Mesenchymal stem cell (in vitro differentiated cells and primary cell): ENCODE measurements at regions not wholly inside any gene's neighbourhood (a gene's known extent, or its start where the extent isn't known, plus 50 kb on each side); places are given as distances from the start of the nearest gene placed in this dataset.

Experiments used
- DNase-seq: peaks from one replicate; pipeline ENCODE4 v3.0.0-alpha.2; 2013
- H2AFZ ChIP-seq: one replicate; pipeline ENCODE4 v1.6.1; 2013; ENCODE audit warnings: low read depth, mild to moderate bottlenecking, control low read depth, inconsistent platforms, low read length, moderate library complexity
- H2AK5ac ChIP-seq: 2 replicates; pipeline ENCODE4 v1.6.1; 2013; ENCODE audit warnings: low read length, moderate library complexity, mild to moderate bottlenecking, inconsistent platforms; ENCODE audit not compliant: severe bottlenecking
- H2BK120ac ChIP-seq: one replicate; pipeline ENCODE4 v1.6.1; 2013; ENCODE audit warnings: low read depth, mild to moderate bottlenecking, inconsistent platforms, low read length, moderate library complexity
- H2BK12ac ChIP-seq, 2 experiments: one replicate each; pipeline ENCODE4 v1.6.1; 2013; ENCODE audit warnings: inconsistent platforms in 2 of 2, low read length in 2 of 2, mild to moderate bottlenecking in 2 of 2, moderate library complexity in 2 of 2, control low read depth in 1 of 2
- H2BK15ac ChIP-seq: one replicate; pipeline ENCODE4 v1.6.1; 2013; ENCODE audit warnings: mild to moderate bottlenecking, low read depth, inconsistent platforms; ENCODE audit not compliant: poor library complexity, severe bottlenecking
- H2BK5ac ChIP-seq: 2 replicates; pipeline ENCODE4 v1.6.1; 2013; ENCODE audit warnings: low read depth, mild to moderate bottlenecking, low read length, control low read depth, inconsistent platforms; ENCODE audit not compliant: poor library complexity, severe bottlenecking
- H3K14ac ChIP-seq, 2 experiments: one replicate each; pipeline ENCODE4 v1.6.1; 2013; ENCODE audit warnings: inconsistent platforms in 2 of 2, low read length in 2 of 2, control low read depth in 1 of 2, mild to moderate bottlenecking in 1 of 2, moderate library complexity in 1 of 2
- H3K18ac ChIP-seq, 2 experiments: one replicate each; pipeline ENCODE4 v1.6.1; 2013; ENCODE audit warnings: inconsistent platforms in 2 of 2, low read length in 2 of 2, control low read depth in 1 of 2, low read depth in 1 of 2, mild to moderate bottlenecking in 1 of 2
- H3K23ac ChIP-seq, 2 experiments: one replicate each; pipeline ENCODE4 v1.6.1; 2013; ENCODE audit warnings: inconsistent platforms in 2 of 2, low read length in 2 of 2, mild to moderate bottlenecking in 2 of 2, moderate library complexity in 2 of 2, control low read depth in 1 of 2
- H3K27ac ChIP-seq: 2 replicates; pipeline ENCODE4 v1.5.1; 2013; ENCODE audit warnings: mild to moderate bottlenecking, moderate library complexity, low read length, control low read depth, inconsistent platforms; ENCODE audit not compliant: poor library complexity, severe bottlenecking
- H3K27me3 ChIP-seq, 2 experiments: 2 replicates each; pipeline versions ENCODE4 v1.6.1 to v1.7.0; 2013; ENCODE audit warnings: low read length in 2 of 2, mild to moderate bottlenecking in 2 of 2, moderate library complexity in 2 of 2, control low read depth in 1 of 2, inconsistent platforms in 1 of 2; ENCODE audit not compliant: control insufficient read depth in 1 of 2, insufficient read depth in 1 of 2
- H3K36me3 ChIP-seq, 2 experiments: 2 replicates each; pipeline versions ENCODE4 v1.6.1 to v1.7.0; 2013; ENCODE audit warnings: low read length in 2 of 2, control low read depth in 1 of 2, inconsistent platforms in 1 of 2, low read depth in 1 of 2, mild to moderate bottlenecking in 1 of 2; ENCODE audit not compliant: insufficient read depth in 2 of 2, control insufficient read depth in 1 of 2
- H3K4ac ChIP-seq, 2 experiments: one replicate each; pipeline ENCODE4 v1.6.1; 2013; ENCODE audit warnings: inconsistent platforms in 2 of 2, low read length in 2 of 2, mild to moderate bottlenecking in 2 of 2, moderate library complexity in 2 of 2, control low read depth in 1 of 2, low read depth in 1 of 2
- H3K4me1 ChIP-seq: 2 replicates; pipeline ENCODE4 v1.6.1; 2013; ENCODE audit warnings: low read depth, low read length, control low read depth; ENCODE audit not compliant: control insufficient read depth, insufficient read depth
- H3K4me2 ChIP-seq: 2 replicates; pipeline ENCODE4 v1.6.1; 2013; ENCODE audit warnings: low read length, mild to moderate bottlenecking, inconsistent platforms; ENCODE audit not compliant: poor library complexity, severe bottlenecking
- H3K4me3 ChIP-seq, 2 experiments: 2 replicates each; pipeline versions ENCODE4 v1.5.1 to v1.7.0; 2013; ENCODE audit warnings: low read length in 2 of 2, mild to moderate bottlenecking in 2 of 2, control low read depth in 1 of 2, low read depth in 1 of 2; ENCODE audit not compliant: insufficient read depth in 1 of 2
- H3K79me1 ChIP-seq: replicated peaks from 2 replicates; pipeline ENCODE4 v1.6.1; 2013; ENCODE audit warnings: mild to moderate bottlenecking, control low read depth, low read length, inconsistent platforms; ENCODE audit not compliant: poor library complexity, severe bottlenecking
- H3K9ac ChIP-seq: 2 replicates; pipeline ENCODE4 v1.7.0; 2013; ENCODE audit warnings: mild to moderate bottlenecking, low read length, moderate library complexity
- H3K9me3 ChIP-seq: 2 replicates; pipeline ENCODE4 v1.7.0; 2013; ENCODE audit warnings: mild to moderate bottlenecking, low read length; ENCODE audit not compliant: control insufficient read depth
- H4K8ac ChIP-seq: one replicate; pipeline ENCODE4 v1.6.1; 2013; ENCODE audit warnings: inconsistent platforms, mild to moderate bottlenecking, low read length, moderate library complexity
- H4K91ac ChIP-seq: one replicate; pipeline ENCODE4 v1.6.1; 2013; ENCODE audit warnings: mild to moderate bottlenecking, low read length, inconsistent platforms
- WGBS: methylation state at CpG from one replicate; pipeline ENCODE4 v1.1.7; 2013; ENCODE audit warnings: mixed read lengths; 5-methylcytosine and 5-hydroxymethylcytosine counted together

DNA sequence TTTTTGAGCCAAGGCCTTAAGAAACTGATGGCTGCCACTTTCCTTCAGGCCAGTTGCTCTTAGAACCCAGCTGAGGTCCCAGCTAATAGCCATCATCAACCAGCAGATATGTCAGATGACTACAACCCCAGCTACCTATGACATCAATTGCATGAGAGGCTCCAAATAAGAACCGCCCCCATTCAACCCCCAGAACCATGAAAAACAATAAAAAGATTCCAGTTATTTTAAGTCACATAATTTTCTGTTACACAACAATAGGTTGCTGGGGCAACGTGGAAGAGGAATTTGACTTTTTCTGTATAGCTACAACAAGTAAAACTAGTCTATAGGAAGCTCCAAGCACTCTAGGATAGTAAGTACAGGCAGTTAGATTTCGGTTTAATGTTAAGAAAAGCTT, 216.3 kb upstream of the MTNR1B start:
- Histone ChIP-seq H2BK12ac (no peak overlapping the region), H3K4ac (no peak overlapping the region), H3K27ac (no peak overlapping the region), H4K91ac (no peak overlapping the region), H3K4me1 (no peaks in the 10 kb centered on the region), H3K79me1 (no peaks in the 10 kb centered on the region), H2BK15ac (no peak overlapping the region), H3K4me3 (no peak overlapping the region), H3K23ac (no peak overlapping the region), H2AK5ac (no peak overlapping the region), H3K4me2 (no peak overlapping the region), H2BK5ac (no peak overlapping the region), H3K14ac (no peak overlapping the region), H3K18ac (no peak overlapping the region), H2BK120ac (no peak overlapping the region), H3K9me3 (no peaks in the 10 kb centered on the region), H4K8ac (no peak overlapping the region), H3K27me3 (peaks cover 0 to 6% of the 10 kb centered on the region in 2 experiments), H3K36me3 (no peaks in the 10 kb centered on the region), H3K9ac (no peak overlapping the region), H2AFZ (no peak overlapping the region)
- WGBS = 70% methylated on average over 2 of the region's 3 CpGs
- DNase-seq = no peak

- H3K9me3 ChIP-seq = no peaks in the 10 kb centered on the region
- no peak overlapping the region for H4K91ac ChIP-seq
- DNase-seq = no peak
- no peak overlapping the region for H3K4me3 ChIP-seq
- H2BK12ac ChIP-seq = no peak overlapping the region
- H3K9ac ChIP-seq = no peak overlapping the region
- H3K23ac ChIP-seq = no peak overlapping the region
- no peak overlapping the region for H3K18ac ChIP-seq
- no peak overlapping the region for H2BK5ac ChIP-seq
- no peaks in the 10 kb centered on the region for H3K79me1 ChIP-seq
- H4K8ac ChIP-seq = no peak overlapping the region
- H2BK15ac ChIP-seq = no peak overlapping the region
- H3K27me3 ChIP-seq = peaks cover 0 to 3% of the 10 kb centered on the region in 2 experiments
- no peak overlapping the region for H3K4me2 ChIP-seq
- H2BK120ac ChIP-seq = no peak overlapping the region
- H2AFZ ChIP-seq = no peak overlapping the region
- H3K4me1 ChIP-seq = no peaks in the 10 kb centered on the region
- H3K4ac ChIP-seq = no peak overlapping the region
- no peak overlapping the region for H3K14ac ChIP-seq
- no peak overlapping the region for H3K27ac ChIP-seq
- 93% methylated on average over 2 of the region's 2 CpGs for WGBS
- no peaks in the 10 kb centered on the region for H3K36me3 ChIP-seq
- no peak overlapping the region for H2AK5ac ChIP-seq
Observed at GRCh38 chr11:92758241-92758780, 211.1 kb upstream of the MTNR1B start.

- H2AFZ ChIP-seq = no peak overlapping the region
- WGBS = 79% methylated on average over 8 of the region's 8 CpGs
- H3K27me3 ChIP-seq = peaks cover 0 to 3% of the 10 kb centered on the region in 2 experiments
- no peaks in the 10 kb centered on the region for H3K9me3 ChIP-seq
- H2BK12ac ChIP-seq = no peak overlapping the region
- DNase-seq = no peak
- no peak overlapping the region for H3K18ac ChIP-seq
- H3K23ac ChIP-seq = no peak overlapping the region
- no peak overlapping the region for H2BK120ac ChIP-seq
- H3K79me1 ChIP-seq = no peaks in the 10 kb centered on the region
- no peak overlapping the region for H3K27ac ChIP-seq
- H3K14ac ChIP-seq = no peak overlapping the region
- no peak overlapping the region for H3K9ac ChIP-seq
- H3K4me2 ChIP-seq = no peak overlapping the region
- H4K91ac ChIP-seq = no peak overlapping the region
- no peak overlapping the region for H2AK5ac ChIP-seq
- H4K8ac ChIP-seq = no peak overlapping the region
- H3K36me3 ChIP-seq = no peaks in the 10 kb centered on the region
- H3K4me1 ChIP-seq = no peaks in the 10 kb centered on the region
- H2BK5ac ChIP-seq = no peak overlapping the region
- no peak overlapping the region for H2BK15ac ChIP-seq
- no peak overlapping the region for H3K4me3 ChIP-seq
- H3K4ac ChIP-seq = no peak overlapping the region
Observed at GRCh38 chr11:92759571-92760214, 209.8 kb upstream of the MTNR1B start.

- Histone ChIP-seq H3K4ac (no peak overlapping the region), H4K91ac (no peak overlapping the region), H3K79me1 (no peaks in the 10 kb centered on the region), H3K18ac (no peak overlapping the region), H3K4me2 (no peak overlapping the region), H2BK5ac (no peak overlapping the region), H3K36me3 (no peaks in the 10 kb centered on the region), H3K9me3 (no peaks in the 10 kb centered on the region), H3K4me1 (peaks cover 5% of the 10 kb centered on the region), H4K8ac (no peak overlapping the region), H3K14ac (no peak overlapping the region), H2BK12ac (no peak overlapping the region), H2BK120ac (no peak overlapping the region), H3K23ac (no peak overlapping the region), H2AFZ (no peak overlapping the region), H3K4me3 (no peak overlapping the region), H2BK15ac (no peak overlapping the region), H3K9ac (no peak overlapping the region), H3K27ac (no peak overlapping the region), H2AK5ac (no peak overlapping the region), H3K27me3 (peaks cover 0 to 3% of the 10 kb centered on the region in 2 experiments)
- DNase-seq = no peak
- WGBS = 26% methylated on average over 3 of the region's 3 CpGs
Observed at GRCh38 chr11:92762121-92762540, 207.3 kb upstream of the MTNR1B start.
